ENCODE measurements at regions not wholly inside any gene's neighbourhood (a gene's known extent, or its start where the extent isn't known, plus 50 kb on each side); places are given as distances from the start of the nearest gene placed in this dataset.

DNA sequence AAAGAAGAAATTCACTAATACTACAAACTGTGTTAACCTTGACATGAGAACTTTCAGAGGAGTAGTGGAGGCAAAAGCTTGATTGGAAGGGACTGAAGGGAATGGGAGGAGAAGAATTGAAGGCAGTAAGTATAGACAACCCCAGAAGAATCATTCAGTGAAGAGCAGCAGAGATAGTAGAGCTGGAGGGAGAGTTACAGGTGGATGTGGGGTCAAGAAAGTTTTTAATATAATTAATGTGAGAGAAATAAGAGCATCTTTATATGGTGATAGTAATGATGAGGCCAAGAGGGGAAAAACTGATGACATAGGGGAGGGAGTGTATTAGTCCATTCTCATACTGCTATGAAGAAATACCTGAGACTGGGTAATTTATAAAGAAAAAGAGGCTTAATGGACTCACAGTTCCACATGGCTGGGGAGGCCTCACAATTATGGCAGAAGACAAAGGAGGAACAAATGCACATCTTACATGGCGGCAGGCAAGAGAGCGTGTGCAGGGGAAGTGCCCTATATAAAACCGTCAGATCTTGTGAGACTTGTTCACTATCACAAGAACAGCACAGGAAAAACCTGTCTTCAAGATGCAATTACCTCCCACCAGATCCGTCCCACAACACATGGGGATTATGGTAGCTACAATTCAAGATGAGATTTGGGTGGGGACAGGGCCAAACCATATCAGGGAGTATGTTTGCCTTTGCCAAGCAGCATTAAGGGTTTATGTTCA lies 88.3 kb upstream of the PIK3CG start:
- TF ChIP-seq, protein P1, sequence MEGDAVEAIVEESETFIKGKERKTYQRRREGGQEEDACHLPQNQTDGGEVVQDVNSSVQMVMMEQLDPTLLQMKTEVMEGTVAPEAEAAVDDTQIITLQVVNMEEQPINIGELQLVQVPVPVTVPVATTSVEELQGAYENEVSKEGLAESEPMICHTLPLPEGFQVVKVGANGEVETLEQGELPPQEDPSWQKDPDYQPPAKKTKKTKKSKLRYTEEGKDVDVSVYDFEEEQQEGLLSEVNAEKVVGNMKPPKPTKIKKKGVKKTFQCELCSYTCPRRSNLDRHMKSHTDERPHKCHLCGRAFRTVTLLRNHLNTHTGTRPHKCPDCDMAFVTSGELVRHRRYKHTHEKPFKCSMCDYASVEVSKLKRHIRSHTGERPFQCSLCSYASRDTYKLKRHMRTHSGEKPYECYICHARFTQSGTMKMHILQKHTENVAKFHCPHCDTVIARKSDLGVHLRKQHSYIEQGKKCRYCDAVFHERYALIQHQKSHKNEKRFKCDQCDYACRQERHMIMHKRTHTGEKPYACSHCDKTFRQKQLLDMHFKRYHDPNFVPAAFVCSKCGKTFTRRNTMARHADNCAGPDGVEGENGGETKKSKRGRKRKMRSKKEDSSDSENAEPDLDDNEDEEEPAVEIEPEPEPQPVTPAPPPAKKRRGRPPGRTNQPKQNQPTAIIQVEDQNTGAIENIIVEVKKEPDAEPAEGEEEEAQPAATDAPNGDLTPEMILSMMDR (IDR thresholded peaks at IDR 0.05), result no peak
- TF ChIP-seq EP300 (IDR thresholded peaks at IDR 0.05) (no peak), POLR2A (IDR thresholded peaks at IDR 0.05) (no peak), POLR2AphosphoS5 (IDR thresholded peaks at IDR 0.05) (no peak)

Data from gastroesophageal sphincter (tissue), 3 donors.